Activated naive CD8-positive, alpha-beta T cell treated with anti-CD3 and anti-CD28 coated beads, Interleukin-2, amount 10 ng/mL, durations not matched to agents 7 days and 5 days (primary cell): ENCODE measurements at regions not wholly inside any gene's neighbourhood (a gene's known extent, or its start where the extent isn't known, plus 50 kb on each side); places are given as distances from the start of the nearest gene placed in this dataset.

ENCODE experiments used
- ATAC-seq: fragments of 150-1000 bp; cut with Tn5 transposase; one replicate; pipeline ENCODE4 v1.10.0; 2021; ENCODE audit warnings: low read depth, moderate library complexity
- POLR2A ChIA-PET: fragments of 350-600 bp; sonication (Branson Sonifier 250); formaldehyde crosslinking; loops from one replicate; lab custom pipeline; 2021; ENCODE audit warnings: antibody characterized with exemption; lab: Charles Lee
- DNase-seq: peaks from one replicate; pipeline ENCODE4 v3.0.0; 2021
- H3K27ac Mint-ChIP-seq: one replicate; pipeline ENCODE4 v1.8.0; 2022; ENCODE audit warnings: mild to moderate bottlenecking, mixed read lengths
- H3K27me3 Mint-ChIP-seq: one replicate; pipeline ENCODE4 v1.8.0; 2022; ENCODE audit warnings: mild to moderate bottlenecking, moderate library complexity, mixed read lengths
- H3K36me3 Mint-ChIP-seq: one replicate; pipeline ENCODE4 v1.8.0; 2021; ENCODE audit warnings: mild to moderate bottlenecking, mixed read lengths
- H3K4me1 Mint-ChIP-seq: one replicate; pipeline ENCODE4 v1.8.0; 2021; ENCODE audit warnings: mixed read lengths
- H3K4me3 Mint-ChIP-seq: one replicate; pipeline ENCODE4 v1.8.0; 2022; ENCODE audit warnings: mild to moderate bottlenecking, moderate library complexity, mixed read lengths
- H3K9me3 Mint-ChIP-seq: one replicate; pipeline ENCODE4 v1.8.0; 2021; ENCODE audit warnings: mixed read lengths

DNA sequence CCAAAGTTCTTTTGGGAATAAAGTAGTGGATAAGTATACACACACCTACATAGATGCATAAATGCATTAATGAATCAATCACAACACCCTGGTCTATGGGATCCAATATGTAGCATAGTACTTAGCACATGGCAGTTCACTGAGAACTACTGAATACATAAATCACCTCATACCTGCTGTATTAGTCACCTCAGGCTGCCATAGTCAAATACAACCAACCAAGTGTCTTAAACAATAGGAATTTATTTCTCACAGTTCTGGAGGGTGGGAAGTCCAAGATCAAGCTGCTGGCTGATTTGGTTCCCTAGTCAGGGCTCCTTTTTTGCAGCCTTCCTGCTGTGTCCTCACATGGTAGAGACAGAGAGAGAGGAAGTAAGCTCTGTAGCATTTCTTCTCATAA is 228.2 kb downstream of the NHLRC3 start:
- POLR2A ChIA-PET = no interaction called here
- DNase-seq (no peak), ATAC-seq (no peak)
- Mint-ChIP-seq H3K36me3 (no peaks in the 10 kb centered on the region), H3K9me3 (no peaks in the 10 kb centered on the region), H3K4me1 (no peaks in the 10 kb centered on the region), H3K27me3 (peaks cover 12% of the 10 kb centered on the region), H3K4me3 (no peak overlapping the region), H3K27ac (no peak overlapping the region)

GRCh38 chr13:39268398-39268797 is 230.1 kb downstream of the NHLRC3 start:
- ATAC-seq (no peak), DNase-seq (no peak)
- H3K27ac Mint-ChIP-seq = no peak overlapping the region
- H3K27me3 Mint-ChIP-seq = peaks cover 13% of the 10 kb centered on the region
- H3K36me3 Mint-ChIP-seq = no peaks in the 10 kb centered on the region
- no peaks in the 10 kb centered on the region for H3K4me1 Mint-ChIP-seq
- no peaks in the 10 kb centered on the region for H3K9me3 Mint-ChIP-seq
- POLR2A ChIA-PET = no interaction called here
- H3K4me3 Mint-ChIP-seq = no peak overlapping the region

DNA sequence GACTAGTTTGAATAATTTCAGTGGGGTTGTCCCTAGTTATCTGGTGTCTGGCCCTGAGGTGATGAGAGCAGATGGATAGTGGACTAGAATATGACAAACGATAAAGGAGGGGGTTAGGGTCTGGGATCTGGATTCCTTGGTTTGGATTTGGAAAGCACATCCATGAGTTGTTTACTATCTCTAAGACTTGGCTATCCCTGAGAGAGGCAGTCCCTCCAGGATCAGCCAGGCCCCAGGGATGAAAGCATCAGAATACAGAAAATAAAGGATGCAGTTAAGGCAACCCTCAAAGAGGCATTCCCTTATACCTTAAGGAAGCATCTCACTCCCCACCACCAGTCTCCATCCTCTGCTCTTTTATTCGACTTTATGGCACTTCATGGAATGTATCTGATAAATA is 230.7 kb downstream of the NHLRC3 start:
- Mint-ChIP-seq H3K4me1 (no peaks in the 10 kb centered on the region), H3K27ac (no peak overlapping the region), H3K27me3 (peaks cover 13% of the 10 kb centered on the region), H3K36me3 (no peaks in the 10 kb centered on the region), H3K4me3 (no peak overlapping the region), H3K9me3 (no peaks in the 10 kb centered on the region)
- POLR2A ChIA-PET = no interaction called here
- DNase-seq (no peak), ATAC-seq (no peak)

DNA sequence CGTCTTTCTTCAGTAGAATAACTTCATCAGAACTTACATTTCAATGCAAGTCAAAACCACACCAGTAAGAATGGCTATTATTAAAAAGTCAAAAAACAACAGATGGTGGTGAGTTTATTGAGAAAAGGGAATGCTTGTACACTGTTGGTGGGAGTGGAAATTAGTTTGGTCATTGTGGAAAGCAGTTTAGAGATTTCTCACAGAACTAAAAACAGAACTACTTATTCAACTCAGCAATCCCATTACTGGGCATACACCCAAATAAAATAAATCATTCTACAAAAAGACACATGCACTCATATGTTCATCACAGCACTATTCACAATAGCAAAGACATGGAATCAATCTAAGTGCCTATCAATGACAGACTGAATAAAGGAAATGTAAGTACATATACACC is 231.2 kb downstream of the NHLRC3 start:
- no peaks in the 10 kb centered on the region for H3K9me3 Mint-ChIP-seq
- no peak overlapping the region for H3K4me3 Mint-ChIP-seq
- no peaks in the 10 kb centered on the region for H3K4me1 Mint-ChIP-seq
- H3K36me3 Mint-ChIP-seq = no peaks in the 10 kb centered on the region
- peaks cover 13% of the 10 kb centered on the region for H3K27me3 Mint-ChIP-seq
- H3K27ac Mint-ChIP-seq = no peak overlapping the region
- DNase-seq = no peak
- POLR2A ChIA-PET = no interaction called here
- ATAC-seq = no peak

DNA sequence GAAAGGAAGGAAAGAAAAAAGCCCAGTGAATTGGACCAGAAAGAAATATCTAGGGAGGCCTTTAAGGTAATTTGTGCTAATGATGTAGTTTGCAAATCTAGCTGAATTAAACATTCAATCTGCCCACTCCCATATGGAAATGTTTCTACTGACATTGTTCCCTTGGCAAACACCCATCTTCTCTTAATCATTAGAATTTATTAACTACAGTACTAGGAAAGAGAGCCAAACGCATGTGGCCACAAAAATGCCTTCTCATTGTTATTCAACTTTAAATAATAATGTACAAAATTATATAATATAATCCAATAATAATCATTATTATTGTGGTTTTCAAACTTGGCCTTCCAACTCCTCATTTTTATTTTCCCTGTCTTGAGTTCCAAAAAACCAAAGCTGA is 234.7 kb downstream of the NHLRC3 start:
- no peaks in the 10 kb centered on the region for H3K4me1 Mint-ChIP-seq
- DNase-seq (no peak), ATAC-seq (no peak)
- H3K4me3 Mint-ChIP-seq = no peak overlapping the region
- POLR2A ChIA-PET = no interaction called here
- H3K36me3 Mint-ChIP-seq = no peaks in the 10 kb centered on the region
- no peaks in the 10 kb centered on the region for H3K9me3 Mint-ChIP-seq
- no peak overlapping the region for H3K27ac Mint-ChIP-seq
- peaks cover 14% of the 10 kb centered on the region for H3K27me3 Mint-ChIP-seq

GRCh38 chr13:39273953-39274738 is 235.9 kb downstream of the NHLRC3 start:
- no peak overlapping the region for H3K27ac Mint-ChIP-seq
- no peaks in the 10 kb centered on the region for H3K36me3 Mint-ChIP-seq
- no peaks in the 10 kb centered on the region for H3K4me1 Mint-ChIP-seq
- H3K9me3 Mint-ChIP-seq = no peaks in the 10 kb centered on the region
- DNase-seq = no peak
- ATAC-seq = no peak
- H3K4me3 Mint-ChIP-seq = no peak overlapping the region
- POLR2A ChIA-PET = no interaction called here
- peaks cover 10% of the 10 kb centered on the region for H3K27me3 Mint-ChIP-seq

DNA sequence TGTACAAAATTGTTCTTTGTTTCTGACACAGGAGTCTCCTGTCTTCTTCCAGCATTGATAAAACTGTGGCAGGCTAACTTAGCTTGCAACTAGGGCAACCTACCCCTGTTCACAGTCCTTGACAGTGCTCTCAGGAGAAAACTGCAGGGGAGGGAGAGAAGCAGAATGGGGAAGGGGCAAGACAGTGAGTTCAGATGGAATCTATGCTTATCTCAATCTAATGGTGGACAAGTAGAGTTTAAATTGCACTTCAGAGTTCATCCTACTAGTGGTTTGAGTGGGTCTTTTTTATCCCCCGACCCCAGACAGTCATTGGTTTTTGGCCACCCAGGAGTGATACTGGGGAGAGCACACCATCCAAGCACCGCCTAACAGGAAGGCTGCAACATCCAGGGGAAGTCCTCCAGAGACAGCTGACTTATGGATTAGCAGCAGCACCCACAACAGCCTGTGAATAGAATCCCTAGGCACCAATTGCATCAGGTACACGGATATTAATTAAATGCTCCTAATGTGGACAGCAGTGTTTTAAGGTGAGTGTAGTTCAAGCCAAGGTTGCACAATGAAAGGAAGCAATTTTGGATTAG is 236.6 kb downstream of the NHLRC3 start:
- H3K36me3 Mint-ChIP-seq = no peaks in the 10 kb centered on the region
- POLR2A ChIA-PET = no interaction called here
- no peaks in the 10 kb centered on the region for H3K4me1 Mint-ChIP-seq
- DNase-seq = no peak
- no peak overlapping the region for H3K27ac Mint-ChIP-seq
- H3K27me3 Mint-ChIP-seq = peaks cover 11% of the 10 kb centered on the region
- no peaks in the 10 kb centered on the region for H3K9me3 Mint-ChIP-seq
- H3K4me3 Mint-ChIP-seq = no peak overlapping the region
- ATAC-seq = no peak

DNA sequence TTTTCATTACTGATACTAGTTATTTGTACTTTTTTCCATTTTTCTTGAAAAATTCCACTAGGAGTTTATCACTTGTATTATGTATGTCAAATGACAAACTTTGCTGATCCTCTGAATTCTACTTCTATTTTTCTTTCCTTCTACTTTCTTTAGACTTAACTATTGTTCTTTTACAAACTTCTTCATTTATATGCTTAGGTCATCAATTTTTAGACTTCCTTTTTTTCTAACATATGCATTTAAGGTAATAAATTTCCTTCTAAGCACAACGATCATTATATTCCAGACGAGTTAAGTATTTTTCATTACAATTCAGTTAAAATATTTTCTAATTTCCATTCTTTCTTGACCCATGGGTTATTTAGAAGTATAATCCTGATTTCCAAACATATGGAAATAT is 240.8 kb downstream of the NHLRC3 start:
- Mint-ChIP-seq H3K4me3 (no peak overlapping the region), H3K27me3 (peaks cover 16% of the 10 kb centered on the region), H3K36me3 (no peaks in the 10 kb centered on the region), H3K9me3 (no peaks in the 10 kb centered on the region), H3K27ac (no peak overlapping the region), H3K4me1 (no peaks in the 10 kb centered on the region)
- no peak for DNase-seq
- POLR2A ChIA-PET = no interaction called here
- ATAC-seq = no peak

DNA sequence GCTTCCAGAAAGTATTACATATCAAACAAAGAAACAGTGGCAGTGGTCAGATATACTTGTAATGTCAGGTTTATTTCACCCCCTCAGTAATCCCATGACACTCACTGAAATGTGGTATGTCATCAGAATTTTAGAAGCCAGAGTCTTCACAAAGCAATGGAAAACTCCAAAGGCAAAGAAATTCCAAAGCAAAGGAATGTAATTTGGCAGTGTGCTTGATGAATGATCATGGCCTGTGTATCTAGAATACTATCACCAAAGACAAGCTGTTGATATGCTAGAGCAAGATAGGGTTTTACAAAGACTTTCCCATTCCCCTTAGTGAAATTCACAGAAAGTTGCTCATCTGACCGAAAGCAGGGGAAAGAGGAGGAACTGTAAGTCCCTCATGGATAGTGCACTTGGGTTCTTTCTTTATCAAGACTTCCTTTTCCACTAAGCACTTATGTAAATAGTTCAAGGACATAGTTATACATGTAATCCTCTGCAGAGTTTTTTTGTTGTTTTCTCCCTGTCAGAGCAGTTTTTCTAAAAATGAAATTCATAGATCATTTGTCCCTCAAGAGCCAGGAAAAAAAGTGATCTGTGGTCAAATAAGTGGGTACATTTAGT is 243.4 kb downstream of the NHLRC3 start:
- POLR2A ChIA-PET = no interaction called here
- H3K27me3 Mint-ChIP-seq = peaks cover 9% of the 10 kb centered on the region
- no peaks in the 10 kb centered on the region for H3K36me3 Mint-ChIP-seq
- no peak overlapping the region for H3K27ac Mint-ChIP-seq
- ATAC-seq (no peak), DNase-seq (no peak)
- no peaks in the 10 kb centered on the region for H3K9me3 Mint-ChIP-seq
- H3K4me1 Mint-ChIP-seq = no peaks in the 10 kb centered on the region
- H3K4me3 Mint-ChIP-seq = no peak overlapping the region

DNA sequence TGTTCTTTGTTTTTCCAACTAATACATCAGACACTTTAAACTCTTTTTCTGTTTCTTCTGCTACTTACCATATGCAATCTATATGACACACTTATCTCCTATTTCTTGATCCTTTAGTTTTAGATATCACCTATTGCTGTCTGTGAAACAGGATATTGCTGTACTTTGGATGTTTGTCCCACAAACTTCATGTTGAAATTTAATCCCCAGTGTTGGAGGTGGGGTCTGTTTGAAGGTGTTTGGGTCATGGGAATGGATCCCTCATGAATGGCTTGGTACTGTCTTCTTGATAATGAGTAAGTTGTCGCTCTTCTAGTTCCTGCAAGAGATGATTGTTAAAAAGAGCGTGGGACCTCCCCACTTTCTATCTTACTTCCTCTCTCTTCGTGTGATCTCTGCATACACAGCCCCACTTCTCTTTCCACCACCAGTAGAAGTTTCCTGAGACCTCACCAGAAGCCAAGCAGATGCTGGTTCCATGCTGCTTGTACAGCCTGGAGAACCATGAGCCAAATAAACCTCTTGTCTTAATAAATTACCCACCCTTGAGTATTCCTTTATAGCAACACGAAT is 244.2 kb downstream of the NHLRC3 start:
- Mint-ChIP-seq H3K4me1 (no peaks in the 10 kb centered on the region), H3K4me3 (no peak overlapping the region), H3K9me3 (peaks cover 5% of the 10 kb centered on the region), H3K27ac (no peak overlapping the region), H3K36me3 (no peaks in the 10 kb centered on the region), H3K27me3 (peaks cover 9% of the 10 kb centered on the region)
- no peak for DNase-seq
- ATAC-seq = no peak
- POLR2A ChIA-PET = no interaction called here

DNA sequence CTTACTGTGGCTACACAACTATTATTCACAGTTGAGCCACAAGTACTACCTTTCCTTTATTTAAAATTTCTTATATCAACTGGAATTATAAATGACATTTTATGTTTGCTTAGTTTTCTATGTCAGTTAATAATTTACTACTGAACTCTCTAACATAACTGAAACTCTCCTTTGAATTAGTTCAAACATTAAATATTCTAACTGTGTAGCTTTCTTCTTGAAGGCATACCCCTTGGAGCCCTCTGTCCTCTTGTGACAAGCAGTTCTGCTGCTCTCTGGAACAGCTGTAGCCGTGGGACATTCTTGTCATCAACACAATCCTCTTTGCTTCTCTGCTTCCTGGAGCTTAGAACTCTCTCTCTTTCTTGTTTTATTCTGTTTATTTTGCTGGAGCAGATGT is 244.8 kb downstream of the NHLRC3 start:
- ATAC-seq (no peak), DNase-seq (no peak)
- POLR2A ChIA-PET = no interaction called here
- Mint-ChIP-seq H3K4me3 (no peak overlapping the region), H3K36me3 (no peaks in the 10 kb centered on the region), H3K27ac (no peak overlapping the region), H3K9me3 (peaks cover 8% of the 10 kb centered on the region), H3K27me3 (peaks cover 9% of the 10 kb centered on the region), H3K4me1 (no peaks in the 10 kb centered on the region)

DNA sequence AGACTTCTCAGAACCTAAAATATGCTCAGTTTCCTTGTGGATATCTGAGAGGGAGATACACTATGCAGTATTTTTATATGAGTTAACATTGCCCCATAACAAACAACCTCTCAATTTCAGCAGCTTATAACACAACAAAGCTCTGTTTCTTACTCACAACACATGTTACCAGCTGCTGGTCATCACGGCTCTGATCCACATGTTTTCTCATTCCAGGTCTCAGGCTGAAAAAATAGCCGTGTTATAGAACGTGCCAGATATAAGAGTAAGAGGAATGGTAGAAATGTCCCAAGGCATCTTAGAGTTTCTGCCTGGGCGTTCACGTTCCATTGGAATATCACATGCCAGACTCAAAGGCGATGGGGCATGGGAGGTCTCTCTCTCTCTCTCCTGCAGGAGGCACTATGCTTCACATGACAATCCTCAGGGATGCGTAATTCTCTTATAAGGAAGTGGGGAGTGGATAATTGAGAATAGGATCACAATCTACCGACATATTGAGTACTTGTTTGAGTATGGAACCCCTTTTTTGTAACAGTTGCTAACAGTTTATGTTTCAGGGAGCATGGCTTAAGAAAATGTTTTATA is 246.6 kb downstream of the NHLRC3 start:
- DNase-seq = no peak
- Mint-ChIP-seq H3K4me1 (no peaks in the 10 kb centered on the region), H3K27me3 (peaks cover 7% of the 10 kb centered on the region), H3K27ac (no peak overlapping the region), H3K36me3 (no peaks in the 10 kb centered on the region), H3K4me3 (no peak overlapping the region), H3K9me3 (peaks cover 8% of the 10 kb centered on the region)
- no peak for ATAC-seq
- POLR2A ChIA-PET = no interaction called here
